IMR-90 (cell line): ENCODE measurements at regions not wholly inside any gene's neighbourhood (a gene's known extent, or its start where the extent isn't known, plus 50 kb on each side); places are given as distances from the start of the nearest gene placed in this dataset.
A peak's percentile ranks its signal among the peaks of the same experiment; 100 is the strongest.

Experiments
- ATAC-seq: fragments of 200-7000 bp; cut with Tn5 transposase; 2 replicates; pipeline ENCODE4 v1.9.1; 2020; ENCODE audit warnings: low read depth, mild to moderate bottlenecking, moderate library complexity
- BruUV-seq: library from RNA; stranded (reverse); fragments of 400-500 nt; replicated peaks from 2 replicates; lab custom pipeline; 2021; lab: Mats Ljungman, UMichigan
- CTCF ChIA-PET: fragments of 300-600 bp; formaldehyde crosslinking; extraction: SDS; loops from one replicate; lab custom pipeline; 2021; ENCODE audit warnings: antibody characterized with exemption; lab: Yijun Ruan, JAX
- POLR2A ChIA-PET: fragments of 300-600 bp; sonication (Branson Sonifier 250); formaldehyde crosslinking; loops from one replicate; lab custom pipeline; 2022; ENCODE audit warnings: antibody characterized with exemption; ENCODE audit not compliant: unreplicated experiment; lab: Charles Lee
- DNase-seq: peaks from one replicate; pipeline ENCODE4 v3.0.0; 2013
- H2AFZ ChIP-seq: replicated peaks from 2 replicates; pipeline ENCODE3; 2013; ENCODE audit warnings: low read length, mild to moderate bottlenecking; ENCODE audit not compliant: poor library complexity
- H2AK5ac ChIP-seq: 2 replicates; pipeline ENCODE4 v1.6.1; 2013; ENCODE audit warnings: low read depth, low read length, inconsistent platforms
- H2AK9ac ChIP-seq: replicated peaks from 2 replicates; pipeline ENCODE3; 2013; ENCODE audit warnings: mild to moderate bottlenecking, low read depth, low read length, moderate library complexity; ENCODE audit not compliant: poor library complexity
- H2BK120ac ChIP-seq: 2 replicates; pipeline ENCODE4 v1.6.1; 2013; ENCODE audit warnings: low read depth, low read length, inconsistent platforms
- H2BK15ac ChIP-seq: 3 replicates; pipeline ENCODE4 v1.6.1; 2013; ENCODE audit warnings: low read depth, low read length, inconsistent platforms
- H2BK20ac ChIP-seq: 2 replicates; pipeline ENCODE4 v1.6.1; 2013; ENCODE audit warnings: low read depth, mild to moderate bottlenecking, inconsistent platforms, low read length, moderate library complexity
- H2BK5ac ChIP-seq: 2 replicates; pipeline ENCODE4 v1.6.1; 2013; ENCODE audit warnings: mild to moderate bottlenecking, low read depth, low read length, inconsistent platforms; ENCODE audit not compliant: poor library complexity, severe bottlenecking
- H3K14ac ChIP-seq: replicated peaks from 2 replicates; pipeline ENCODE4 v1.6.1; 2013; ENCODE audit warnings: low read depth, low read length, inconsistent platforms
- H3K18ac ChIP-seq: 2 replicates; pipeline ENCODE4 v1.6.1; 2013; ENCODE audit warnings: low read depth, low read length, control low read depth
- H3K23ac ChIP-seq: 2 replicates; pipeline ENCODE4 v1.6.1; 2013; ENCODE audit warnings: low read depth, low read length, inconsistent platforms
- H3K27ac ChIP-seq: 2 replicates; pipeline ENCODE4 v1.5.1; 2013; ENCODE audit warnings: mild to moderate bottlenecking, control low read depth, low read length; ENCODE audit not compliant: insufficient read depth
- H3K27me3 ChIP-seq: 2 replicates; pipeline ENCODE4 v1.6.1; 2013; ENCODE audit warnings: low read length; ENCODE audit not compliant: control insufficient read depth, insufficient read depth
- H3K36me3 ChIP-seq: 2 replicates; pipeline ENCODE4 v1.6.1; 2013; ENCODE audit warnings: low read length, mixed read lengths; ENCODE audit not compliant: control insufficient read depth, insufficient read depth
- H3K4ac ChIP-seq: 2 replicates; pipeline ENCODE4 v1.6.1; 2013; ENCODE audit warnings: low read depth, low read length, inconsistent platforms
- H3K4me1 ChIP-seq: 2 replicates; pipeline ENCODE4 v1.6.1; 2013; ENCODE audit warnings: low read length, mixed read lengths; ENCODE audit not compliant: control insufficient read depth, insufficient read depth
- H3K4me2 ChIP-seq: 2 replicates; pipeline ENCODE4 v1.6.1; 2013; ENCODE audit warnings: low read depth, mild to moderate bottlenecking, control low read depth, low read length, moderate library complexity
- H3K4me3 ChIP-seq: 2 replicates; pipeline ENCODE4 v1.5.1; 2013; ENCODE audit warnings: low read depth, mild to moderate bottlenecking, control low read depth, low read length, moderate library complexity; ENCODE audit not compliant: insufficient read depth
- H3K56ac ChIP-seq: 2 replicates; pipeline ENCODE4 v1.6.1; 2013; ENCODE audit warnings: low read length, inconsistent platforms; ENCODE audit not compliant: insufficient read depth; ENCODE audit errors: extremely low read depth
- H3K79me1 ChIP-seq, 2 experiments: 2 replicates each; pipeline ENCODE4 v1.6.1; 2013; ENCODE audit warnings: low read length in 2 of 2, inconsistent platforms in 1 of 2, low read depth in 1 of 2
- H3K9ac ChIP-seq: 2 replicates; pipeline ENCODE4 v1.6.1; 2013; ENCODE audit warnings: low read depth, low read length, control low read depth
- H3K9me1 ChIP-seq: 2 replicates; pipeline ENCODE4 v1.6.1; 2013; ENCODE audit warnings: low read length, inconsistent platforms; ENCODE audit not compliant: insufficient read depth
- H3K9me3 ChIP-seq: 2 replicates; pipeline ENCODE4 v1.6.1; 2013; ENCODE audit warnings: low read length; ENCODE audit not compliant: control insufficient read depth, insufficient read depth
- H4K20me1 ChIP-seq: 2 replicates; pipeline ENCODE4 v1.6.1; 2013; ENCODE audit warnings: low read length, inconsistent platforms; ENCODE audit not compliant: insufficient read depth
- H4K5ac ChIP-seq: 2 replicates; pipeline ENCODE4 v1.6.1; 2013; ENCODE audit warnings: mild to moderate bottlenecking, low read depth, low read length, control low read depth
- H4K8ac ChIP-seq, 2 experiments: 2 replicates each; pipeline ENCODE4 v1.6.1; 2013; ENCODE audit warnings: low read depth in 2 of 2, low read length in 2 of 2, control low read depth in 1 of 2, inconsistent platforms in 1 of 2
- H4K91ac ChIP-seq: 2 replicates; pipeline ENCODE4 v1.6.1; 2013; ENCODE audit warnings: low read depth, low read length, inconsistent platforms; ENCODE audit not compliant: insufficient read depth
- BHLHE40 ChIP-seq: fragments of 150-350 bp; IDR thresholded peaks from 2 replicates; pipeline ENCODE4 v1.6.1; 2016; ENCODE audit warnings: mild to moderate bottlenecking, low read depth, low read length
- CEBPB ChIP-seq: IDR thresholded peaks from 2 replicates; pipeline ENCODE4 v1.6.1; 2012; ENCODE audit warnings: low read depth, low read length, improper control_type of control experiment
- FOS ChIP-seq: fragments of 150-350 bp; IDR thresholded peaks from 2 replicates; pipeline ENCODE4 v1.6.1; 2016; ENCODE audit warnings: low read depth, low read length
- MAFK ChIP-seq: IDR thresholded peaks from 2 replicates; pipeline ENCODE4 v1.6.1; 2012; ENCODE audit warnings: low read depth, low read length, improper control_type of control experiment
- MAZ ChIP-seq: IDR thresholded peaks from 2 replicates; pipeline ENCODE4 v1.6.1; 2012; ENCODE audit warnings: low read depth, mild to moderate bottlenecking, low read length, improper control_type of control experiment, moderate library complexity, borderline replicate concordance
- MXI1 ChIP-seq: IDR thresholded peaks from 2 replicates; pipeline ENCODE4 v1.6.1; 2012; ENCODE audit warnings: low read depth, mild to moderate bottlenecking, low read length, moderate library complexity, borderline replicate concordance
- NFE2L2 ChIP-seq: fragments of 150-350 bp; IDR thresholded peaks from 2 replicates; pipeline ENCODE4 v1.6.1; 2016; ENCODE audit warnings: low read depth, mild to moderate bottlenecking, low read length
- POLR2A ChIP-seq: IDR thresholded peaks from 2 replicates; pipeline ENCODE4 v1.6.1; 2012; ENCODE audit warnings: mild to moderate bottlenecking, low read depth, low read length
- RAD21 ChIP-seq: IDR thresholded peaks from 2 replicates; pipeline ENCODE4 v1.6.1; 2012; ENCODE audit warnings: low read length, improper control_type of control experiment
- RCOR1 ChIP-seq: IDR thresholded peaks from 2 replicates; pipeline ENCODE4 v1.6.1; 2012; ENCODE audit warnings: mild to moderate bottlenecking, low read length, improper control_type of control experiment; ENCODE audit not compliant: insufficient replicate concordance
- RFX5 ChIP-seq: IDR thresholded peaks from 2 replicates; pipeline ENCODE4 v1.8.0; 2012; ENCODE audit warnings: low read depth, mild to moderate bottlenecking, low read length, moderate library complexity
- SMC3 ChIP-seq: fragments of 150-350 bp; IDR thresholded peaks from 2 replicates; pipeline ENCODE4 v1.6.1; 2016; ENCODE audit warnings: low read depth, mild to moderate bottlenecking, antibody characterized with exemption, low read length, moderate library complexity
- WGBS, 2 experiments: methylation state at CpG; one replicate each; pipeline versions ENCODE4 v1.1.5 to v1.1.7; 2013; ENCODE audit warnings: missing lambda C conversion rate in 2 of 2; ENCODE audit not compliant: insufficient read length in 1 of 2; ENCODE audit errors: extremely low coverage in 2 of 2; 5-methylcytosine and 5-hydroxymethylcytosine counted together
- dilution Hi-C: fragments of 300-500 bp; cut with HindIII; formaldehyde crosslinking; loops from one replicate; pipeline ENCODE4 v1.14.3; 2018; ENCODE audit warnings: low sequenced_read_pairs; ENCODE audit not compliant: unreplicated experiment
- in situ Hi-C: fragments of 300-500 bp; cut with MboI; formaldehyde crosslinking; loops from 3 replicates; pipeline ENCODE4 v1.14.3; 2019; ENCODE audit warnings: low sequenced_read_pairs, inconsistent platforms, mixed read lengths
- intact Hi-C: fragments of 100-400 bp; cut with micrococcal nuclease; formaldehyde crosslinking; loops from 2 replicates; pipeline ENCODE4 v1.10.0; 2022
- TF ChIP-seq, protein P1 (sequence below): fragments of 150-350 bp; IDR thresholded peaks from 2 replicates; pipeline ENCODE4 v1.6.1; 2016; ENCODE audit warnings: low read depth, mild to moderate bottlenecking, low read length, moderate library complexity, borderline replicate concordance
- TF ChIP-seq, protein P2 (sequence below): fragments of 150-350 bp; IDR thresholded peaks from 2 replicates; pipeline ENCODE4 v1.6.1; 2017; ENCODE audit warnings: mild to moderate bottlenecking, antibody characterized with exemption, low read length, low read depth
- TF ChIP-seq, protein P3 (sequence below): conservative IDR thresholded peaks from 2 replicates; pipeline ENCODE4 v1.5.1; 2012; ENCODE audit warnings: mild to moderate bottlenecking, low read depth, low read length, improper control_type of control experiment

DNA sequence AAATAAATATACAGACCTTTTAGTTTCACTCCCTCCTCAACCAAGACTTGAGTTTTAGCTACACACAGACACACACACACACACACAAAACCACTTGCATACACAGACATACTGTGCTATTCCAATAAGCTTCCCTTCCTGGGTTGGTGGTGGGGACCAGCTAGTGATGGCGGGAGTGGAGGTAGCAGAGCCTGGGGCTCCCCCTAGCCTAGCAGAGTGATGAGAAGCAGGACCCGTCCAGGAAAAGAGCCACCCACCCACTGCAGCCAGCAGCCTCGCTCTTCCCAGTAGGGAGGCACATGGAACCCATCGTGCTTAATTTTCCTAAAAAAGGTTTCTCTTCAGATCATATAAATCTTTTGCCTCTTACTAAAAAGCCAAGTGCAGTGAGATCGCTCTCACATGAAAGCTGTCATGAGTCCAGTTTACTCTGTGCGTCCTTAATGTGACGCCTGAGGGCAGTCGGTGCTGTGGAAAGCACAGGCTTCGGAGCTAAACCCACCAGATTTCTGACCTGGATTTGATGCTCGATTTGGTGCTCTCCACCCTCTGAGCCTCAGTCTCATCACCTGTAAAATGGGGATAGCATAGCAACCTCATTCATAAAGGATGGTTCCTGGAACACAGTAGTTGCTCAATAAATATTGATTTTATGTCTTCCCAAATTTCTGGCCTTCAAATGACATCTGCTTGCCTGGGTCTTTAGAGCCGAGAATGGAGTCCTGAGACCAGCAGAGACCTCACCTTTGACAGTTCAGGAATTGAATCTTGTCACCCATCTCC, 60.1 kb upstream of the YWHAQ start:
- DNase-seq (no peak), ATAC-seq (peak; percentile 21)
- intact Hi-C loops = no loop called here
- Histone ChIP-seq H3K9me1 (peaks cover 4% of the 10 kb centered on the region; the same call in 1 of the 2 replicates), H2BK5ac (no peak overlapping the region), H3K14ac (no peak overlapping the region), H3K4me2 (no peak overlapping the region), H3K9ac (no peak overlapping the region), H4K20me1 (no peaks in the 10 kb centered on the region), H2BK15ac (peak overlapping the region; percentile 28; the same call in 1 of the 3 replicates), H3K9me3 (no peaks in the 10 kb centered on the region), H3K23ac (no peak overlapping the region; the same call in 1 of the 2 replicates), H4K5ac (no peak overlapping the region), H2AK5ac (peak overlapping the region; percentile 81; the same call in 1 of the 2 replicates), H3K18ac (no peak overlapping the region), H3K4ac (peak overlapping the region; percentile 27; the same call in 1 of the 2 replicates), H3K4me1 (no peaks in the 10 kb centered on the region; the same call in 1 of the 2 replicates), H2AK9ac (peak overlapping the region; percentile 71), H2AFZ (peak overlapping the region; percentile 21), H3K79me1 (no peaks in the 10 kb centered on the region), H4K91ac (no peak overlapping the region), H3K4me3 (no peak overlapping the region), H4K8ac (no peak overlapping the region), H2BK120ac (no peak overlapping the region), H3K36me3 (no peaks in the 10 kb centered on the region), H3K56ac (no peak overlapping the region), H3K27ac (no peak overlapping the region), H3K27me3 (no peaks in the 10 kb centered on the region), H2BK20ac (no peak overlapping the region; the same call in 1 of the 2 replicates)
- ChIA-PET CTCF (interaction anchor here (0.6 to 0.8 kb wide), 2 partner anchors 15 to 32 kb away, joined by 3 read pairs; no protein-coding TSS in a partner anchor), POLR2A (no interaction called here)
- BruUV-seq = no TSS peak
- in situ Hi-C loops = no loop called here
- 97% methylated on average over 5 of the region's 11 CpGs; no CpG with 5 or more reads in 1 of the 2 experiments for WGBS, 2 experiments
- dilution Hi-C loops = no loop called here
- TF ChIP-seq, protein P1, sequence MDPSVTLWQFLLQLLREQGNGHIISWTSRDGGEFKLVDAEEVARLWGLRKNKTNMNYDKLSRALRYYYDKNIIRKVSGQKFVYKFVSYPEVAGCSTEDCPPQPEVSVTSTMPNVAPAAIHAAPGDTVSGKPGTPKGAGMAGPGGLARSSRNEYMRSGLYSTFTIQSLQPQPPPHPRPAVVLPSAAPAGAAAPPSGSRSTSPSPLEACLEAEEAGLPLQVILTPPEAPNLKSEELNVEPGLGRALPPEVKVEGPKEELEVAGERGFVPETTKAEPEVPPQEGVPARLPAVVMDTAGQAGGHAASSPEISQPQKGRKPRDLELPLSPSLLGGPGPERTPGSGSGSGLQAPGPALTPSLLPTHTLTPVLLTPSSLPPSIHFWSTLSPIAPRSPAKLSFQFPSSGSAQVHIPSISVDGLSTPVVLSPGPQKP = no peak
- TF ChIP-seq NFE2L2 = no peak
- no peak for TF ChIP-seq MAZ
- TF ChIP-seq MXI1 = no peak
- no peak for TF ChIP-seq RCOR1
- TF ChIP-seq, protein P2, sequence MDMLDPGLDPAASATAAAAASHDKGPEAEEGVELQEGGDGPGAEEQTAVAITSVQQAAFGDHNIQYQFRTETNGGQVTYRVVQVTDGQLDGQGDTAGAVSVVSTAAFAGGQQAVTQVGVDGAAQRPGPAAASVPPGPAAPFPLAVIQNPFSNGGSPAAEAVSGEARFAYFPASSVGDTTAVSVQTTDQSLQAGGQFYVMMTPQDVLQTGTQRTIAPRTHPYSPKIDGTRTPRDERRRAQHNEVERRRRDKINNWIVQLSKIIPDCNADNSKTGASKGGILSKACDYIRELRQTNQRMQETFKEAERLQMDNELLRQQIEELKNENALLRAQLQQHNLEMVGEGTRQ = no peak
- TF ChIP-seq SMC3 = no peak
- TF ChIP-seq MAFK = no peak
- TF ChIP-seq POLR2A = no peak
- TF ChIP-seq, protein P3, sequence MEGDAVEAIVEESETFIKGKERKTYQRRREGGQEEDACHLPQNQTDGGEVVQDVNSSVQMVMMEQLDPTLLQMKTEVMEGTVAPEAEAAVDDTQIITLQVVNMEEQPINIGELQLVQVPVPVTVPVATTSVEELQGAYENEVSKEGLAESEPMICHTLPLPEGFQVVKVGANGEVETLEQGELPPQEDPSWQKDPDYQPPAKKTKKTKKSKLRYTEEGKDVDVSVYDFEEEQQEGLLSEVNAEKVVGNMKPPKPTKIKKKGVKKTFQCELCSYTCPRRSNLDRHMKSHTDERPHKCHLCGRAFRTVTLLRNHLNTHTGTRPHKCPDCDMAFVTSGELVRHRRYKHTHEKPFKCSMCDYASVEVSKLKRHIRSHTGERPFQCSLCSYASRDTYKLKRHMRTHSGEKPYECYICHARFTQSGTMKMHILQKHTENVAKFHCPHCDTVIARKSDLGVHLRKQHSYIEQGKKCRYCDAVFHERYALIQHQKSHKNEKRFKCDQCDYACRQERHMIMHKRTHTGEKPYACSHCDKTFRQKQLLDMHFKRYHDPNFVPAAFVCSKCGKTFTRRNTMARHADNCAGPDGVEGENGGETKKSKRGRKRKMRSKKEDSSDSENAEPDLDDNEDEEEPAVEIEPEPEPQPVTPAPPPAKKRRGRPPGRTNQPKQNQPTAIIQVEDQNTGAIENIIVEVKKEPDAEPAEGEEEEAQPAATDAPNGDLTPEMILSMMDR = no peak
- no peak for TF ChIP-seq CEBPB
- TF ChIP-seq FOS = no peak
- no peak for TF ChIP-seq BHLHE40
- no peak for TF ChIP-seq RAD21
- TF ChIP-seq RFX5 = no peak
